SH-SY5Y (cell line): ENCODE measurements at regions not wholly inside any gene's neighbourhood (a gene's known extent, or its start where the extent isn't known, plus 50 kb on each side); places are given as distances from the start of the nearest gene placed in this dataset.

Experiments used
- GATA2 ChIP-seq: IDR thresholded peaks from 2 replicates; pipeline ENCODE4 v1.6.1; 2011; ENCODE audit warnings: mild to moderate bottlenecking, low read depth, low read length
- GATA3 ChIP-seq: IDR thresholded peaks from 2 replicates; pipeline ENCODE4 v1.6.1; 2011; ENCODE audit warnings: low read depth, mild to moderate bottlenecking, low read length, moderate library complexity

DNA sequence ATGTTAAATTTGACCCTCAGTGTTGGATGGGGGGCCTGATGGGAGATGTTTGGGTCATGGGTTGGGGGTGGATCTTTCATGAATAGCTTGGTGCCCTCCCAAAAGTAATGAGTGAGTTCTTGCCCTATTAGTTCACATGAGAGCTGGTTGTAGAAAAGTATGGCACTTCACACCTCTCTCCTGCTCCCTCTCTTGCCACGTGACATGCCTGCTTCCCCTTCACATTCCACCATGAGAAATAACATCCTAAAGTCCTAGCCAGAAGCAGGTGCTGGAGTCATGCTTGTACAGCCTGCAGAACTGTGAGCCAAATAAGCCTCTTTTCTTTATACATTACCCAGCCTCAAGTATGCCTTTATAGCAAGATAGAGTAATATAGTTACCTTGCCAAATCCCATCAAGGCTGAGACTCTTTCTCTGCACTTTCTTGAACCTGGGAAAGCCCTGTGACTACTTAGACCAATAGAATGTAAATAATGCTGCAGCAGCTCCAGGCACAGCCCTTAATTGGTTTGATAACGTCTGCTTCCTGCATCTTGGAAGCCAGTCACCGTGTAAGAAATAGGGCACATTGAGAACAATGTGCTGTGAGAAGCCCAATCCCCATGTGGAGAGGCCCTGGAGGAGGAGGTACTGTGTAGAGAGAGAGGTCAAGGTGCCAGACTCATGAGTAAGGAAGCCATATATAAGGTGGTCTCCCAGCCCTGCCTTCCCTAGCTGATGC lies 88.0 kb upstream of the NAMPT start:
- TF ChIP-seq GATA2 (no peak), GATA3 (no peak)
